CD4-positive, alpha-beta T cell treated with Interferon alpha-2 for 1 hour (primary cell): ENCODE measurements at regions not wholly inside any gene's neighbourhood (a gene's known extent, or its start where the extent isn't known, plus 50 kb on each side); places are given as distances from the start of the nearest gene placed in this dataset.
"Not testable (repeated sequence)": the region's sequence is repeated elsewhere in the genome, so short reads cannot be mapped to it uniquely, and the experiment has no call there.

Experiments used
- DNase-seq, 2 donors: peaks; one replicate each; pipeline ENCODE4 v3.0.0-alpha.2; 2020 to 2022

DNA sequence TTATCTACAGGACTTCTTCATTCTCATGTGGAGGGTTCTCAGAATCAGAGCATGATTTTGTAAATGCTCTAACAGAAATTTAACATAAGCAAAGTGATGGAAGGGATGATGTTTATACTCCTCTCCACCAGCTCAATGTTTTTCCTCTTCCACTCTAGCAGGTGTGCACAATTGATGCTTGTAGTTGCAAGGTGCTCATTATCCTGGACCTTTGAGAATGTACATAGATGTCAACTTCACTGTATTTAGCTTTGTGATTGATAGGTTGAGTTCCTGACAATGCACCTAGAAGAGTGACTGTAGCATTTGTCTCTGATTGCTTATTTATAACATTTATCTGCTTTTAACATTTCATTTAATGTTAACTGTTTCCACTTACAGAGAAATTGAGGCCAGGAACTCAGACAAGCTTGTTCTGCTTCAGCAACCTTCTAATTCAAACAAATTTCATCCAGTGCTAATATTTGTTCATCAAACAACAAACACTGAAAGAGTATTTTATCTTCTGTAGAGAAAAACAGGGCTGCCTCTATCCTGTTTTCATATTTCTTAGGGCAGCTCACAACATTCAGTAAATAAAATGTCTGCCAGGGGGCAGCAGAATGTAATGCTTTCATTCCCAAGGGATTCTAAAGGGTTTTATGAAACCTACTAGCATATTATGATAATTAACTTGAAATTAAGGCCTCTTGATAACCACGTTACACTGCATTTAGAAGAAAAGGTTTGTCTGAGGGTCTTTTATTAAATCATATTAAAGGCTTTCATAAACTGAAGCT, 127.9 kb upstream of the NOL4 start:
- DNase-seq, result no peak

DNA sequence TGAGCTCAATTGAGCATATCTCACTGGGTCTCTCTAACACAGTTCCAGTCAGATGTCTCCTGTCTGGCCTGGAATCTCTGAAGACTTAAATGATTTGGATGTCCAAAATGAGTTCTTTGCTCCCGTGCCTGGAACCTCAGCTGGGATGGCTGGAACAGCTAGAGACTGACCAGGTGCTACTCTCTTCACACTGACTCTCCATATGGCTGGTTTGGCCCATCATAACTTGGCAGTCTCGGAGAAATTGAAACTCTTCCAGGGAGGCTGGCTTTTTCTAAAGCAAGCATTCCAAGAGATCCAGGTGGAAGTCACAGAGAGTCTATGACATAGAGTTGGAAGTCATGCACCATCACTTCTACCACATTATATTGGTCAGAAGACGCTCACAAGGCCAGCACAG, 129.6 kb upstream of the NOL4 start:
- DNase-seq, result no peak

DNA sequence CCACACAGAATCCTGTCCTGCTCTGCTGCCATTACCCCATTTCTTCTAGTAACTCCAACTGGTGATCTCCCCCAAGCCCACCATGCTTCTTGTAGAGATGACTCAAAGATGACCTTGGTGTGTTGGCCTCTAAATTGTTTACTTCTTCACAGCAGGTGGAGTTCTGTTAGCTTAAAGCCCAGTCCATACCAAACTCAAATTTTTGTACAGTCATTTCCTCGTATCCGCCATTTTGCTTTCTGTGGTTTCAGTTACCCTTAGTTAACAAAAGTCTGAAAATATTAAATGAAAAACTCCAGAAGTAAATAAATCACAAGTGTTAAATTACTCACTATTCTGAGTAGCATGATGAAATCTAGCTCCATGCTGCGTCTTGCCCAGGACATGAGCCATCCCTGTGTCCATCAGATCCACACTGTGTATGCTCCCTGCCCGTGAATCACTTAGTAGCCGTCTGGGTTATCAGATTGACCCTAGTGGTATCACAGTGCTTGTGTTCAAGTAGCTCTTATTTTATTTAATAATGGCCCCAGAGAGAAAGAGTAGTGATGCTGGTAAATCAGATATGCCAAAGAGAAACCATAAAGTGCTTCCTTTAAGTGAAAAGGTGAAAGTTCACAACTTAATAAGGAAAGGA, 133.3 kb upstream of the NOL4 start:
- no peak for DNase-seq

DNA sequence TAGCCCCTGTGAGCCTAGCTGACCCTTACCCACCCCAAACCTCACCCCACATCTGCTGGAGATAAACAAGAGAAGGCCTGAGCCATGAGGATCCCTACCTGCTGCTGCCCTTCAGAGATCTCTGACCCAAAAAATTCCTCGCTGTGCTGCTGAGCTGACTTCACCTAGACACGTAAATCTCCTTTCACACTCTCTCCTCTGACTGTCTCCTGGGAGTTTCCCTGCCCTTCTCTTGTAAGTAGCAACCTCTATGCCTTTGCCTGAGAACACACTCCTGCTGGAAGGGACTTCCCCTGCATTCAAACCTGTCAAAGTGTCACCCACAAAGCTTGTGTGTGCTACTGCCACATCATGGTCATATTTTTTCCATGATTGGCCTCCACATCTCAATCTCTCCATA, 134.2 kb upstream of the NOL4 start:
- DNase-seq, result no peak

DNA sequence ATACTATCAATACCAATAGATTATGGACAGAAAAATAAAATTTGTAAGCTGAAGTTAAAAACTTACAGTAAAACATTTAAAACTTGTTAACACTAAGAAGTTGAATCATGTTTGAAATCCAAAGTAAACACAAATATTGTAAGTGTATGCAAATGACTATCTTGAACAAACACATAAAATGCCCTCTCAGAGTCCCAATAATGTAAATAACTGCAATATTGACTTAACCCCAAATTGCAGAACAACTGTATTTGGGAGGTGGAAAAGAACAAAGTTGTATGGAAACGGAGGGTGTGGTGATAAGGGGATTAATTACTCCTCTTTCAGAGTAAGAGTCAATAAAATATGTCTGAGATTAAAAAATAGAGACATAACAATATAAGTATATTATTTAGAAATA, 140.0 kb upstream of the NOL4 start:
- no peak for DNase-seq

DNA sequence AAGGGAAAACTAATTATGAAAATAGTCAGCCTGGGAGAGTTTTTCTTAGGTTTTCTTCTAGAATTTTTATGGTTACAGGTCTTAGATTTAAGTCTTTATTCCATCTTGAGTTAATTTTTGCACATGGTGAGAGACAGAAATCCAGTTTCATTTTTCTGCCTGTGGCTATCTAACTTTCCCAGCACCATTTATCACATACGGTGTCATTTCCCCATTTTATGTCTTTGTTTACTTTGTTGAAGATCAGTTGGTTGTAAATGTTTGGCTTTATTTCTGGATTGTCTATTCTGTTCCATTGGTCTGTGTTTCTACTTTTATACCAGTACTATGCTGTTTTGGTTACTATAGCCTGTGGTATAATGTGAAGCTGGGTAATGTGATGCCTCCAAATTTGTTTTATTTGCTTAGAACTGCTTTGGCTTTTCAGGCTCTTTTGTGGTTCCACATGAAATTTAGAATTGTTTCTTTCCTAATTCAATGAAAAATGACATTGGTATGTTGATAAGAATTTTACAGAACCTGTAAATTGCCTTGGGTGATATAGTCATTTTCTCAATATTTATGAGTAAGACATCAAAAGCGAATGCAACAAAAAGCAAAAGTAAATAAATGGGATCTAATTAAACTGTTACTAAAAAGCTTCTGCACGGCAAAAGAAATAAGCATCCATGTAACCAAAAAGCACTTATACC, 146.1 kb upstream of the NOL4 start:
- DNase-seq, result no peak

DNA sequence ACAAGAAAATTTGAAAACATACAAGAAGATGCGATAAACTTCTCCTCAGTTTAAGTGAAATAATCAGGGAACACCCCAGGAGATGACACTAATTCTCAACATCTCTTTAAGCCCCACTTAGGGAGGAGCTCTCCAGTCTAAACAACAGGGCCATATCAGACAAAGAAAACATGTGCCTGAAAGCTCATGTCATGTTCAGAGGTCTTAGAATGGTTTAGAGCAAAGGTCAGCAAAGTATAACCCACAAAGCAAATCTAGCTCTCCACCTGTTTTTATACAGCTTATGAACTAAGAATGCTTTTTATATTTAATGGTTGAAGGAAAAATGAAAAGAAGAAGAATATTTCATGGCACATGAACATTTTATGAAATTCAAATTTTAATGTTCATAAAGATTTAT, 155.6 kb upstream of the NOL4 start:
- no peak for DNase-seq

DNA sequence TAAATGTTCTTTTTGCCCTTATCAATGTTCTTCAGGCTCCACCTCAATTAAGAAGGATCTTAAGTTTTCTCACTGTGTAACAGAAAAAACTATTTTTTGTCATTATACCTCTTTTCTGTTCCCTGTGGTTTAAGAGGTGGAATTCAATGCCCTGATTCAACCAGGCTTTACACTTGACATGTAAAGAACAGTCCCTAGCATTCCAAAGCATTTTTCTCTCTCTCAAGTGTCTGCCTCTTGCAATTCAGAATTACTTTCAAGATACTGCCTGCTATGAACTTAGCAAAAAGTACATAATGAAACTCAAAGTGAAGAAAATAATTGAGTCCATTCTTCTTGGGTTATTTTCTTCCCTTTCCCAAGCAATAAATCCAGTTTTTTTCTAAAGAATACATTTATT, 160.6 kb upstream of the NOL4 start:
- no peak for DNase-seq

DNA sequence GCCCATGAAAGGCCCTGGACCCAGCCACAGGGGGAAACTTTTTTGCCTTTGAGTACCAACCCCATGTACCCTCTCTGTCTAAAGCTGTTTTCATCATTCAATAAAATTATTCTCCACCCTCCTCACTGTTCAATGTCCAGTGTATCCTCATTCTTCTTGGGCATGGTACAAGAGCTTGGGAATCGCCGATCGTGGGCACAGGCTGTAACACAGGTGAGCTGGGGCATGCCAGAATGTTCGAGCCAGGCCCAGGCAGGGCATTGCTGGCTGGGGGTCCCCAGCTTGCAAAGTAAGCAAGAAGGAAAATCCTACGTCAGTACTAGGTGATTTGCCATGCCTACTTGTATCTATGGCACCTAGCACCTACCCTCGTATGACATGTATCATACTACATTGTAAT, 162.1 kb upstream of the NOL4 start:
- no peak for DNase-seq

DNA sequence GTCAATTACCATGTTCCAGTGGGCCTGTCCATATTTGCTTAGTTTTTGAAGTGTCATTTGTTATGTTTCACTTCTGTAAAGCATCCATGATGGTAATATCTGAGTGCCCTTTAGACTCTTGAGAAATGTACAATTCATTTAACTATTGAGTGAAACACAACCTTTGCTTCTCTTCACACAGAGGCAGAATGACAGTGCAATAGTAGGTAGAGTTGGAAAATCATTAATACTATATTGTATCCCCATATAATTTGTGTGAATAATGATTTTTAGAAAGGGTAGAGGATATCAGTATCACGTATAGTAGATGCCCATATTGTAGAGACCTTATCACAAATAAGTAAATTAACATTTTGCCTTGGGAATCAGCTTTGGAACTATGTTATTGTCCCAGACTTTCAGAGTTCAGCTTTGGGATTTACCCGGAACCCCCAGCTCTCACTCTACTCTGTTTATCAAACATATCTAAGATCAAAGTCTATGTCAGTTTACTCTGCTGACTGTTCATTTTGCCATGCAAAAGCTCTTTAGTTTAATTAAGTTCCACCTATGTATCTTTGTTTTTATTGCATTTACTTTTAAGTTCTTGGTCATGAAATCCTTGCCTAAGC, 172.7 kb upstream of the NOL4 start:
- DNase-seq, result no peak

DNA sequence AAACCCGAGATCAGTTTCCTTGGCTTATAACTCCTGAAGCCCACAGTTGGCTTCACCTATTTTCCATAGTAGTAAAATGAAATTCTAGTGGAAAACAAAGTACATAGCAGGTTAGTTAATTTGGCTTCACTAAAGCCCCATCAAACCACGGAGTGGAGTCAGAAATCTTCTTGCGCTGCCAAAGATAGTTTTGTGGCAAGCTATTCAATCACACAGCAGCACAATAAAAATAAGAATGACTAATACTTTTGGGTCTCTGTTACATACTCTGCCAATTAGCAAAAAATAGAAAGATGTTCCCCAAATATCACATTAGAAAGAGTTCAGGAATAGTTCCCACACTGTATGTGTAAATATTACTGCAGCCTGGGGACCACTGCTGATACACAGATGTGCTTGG, 175.2 kb upstream of the NOL4 start:
- no peak for DNase-seq

DNA sequence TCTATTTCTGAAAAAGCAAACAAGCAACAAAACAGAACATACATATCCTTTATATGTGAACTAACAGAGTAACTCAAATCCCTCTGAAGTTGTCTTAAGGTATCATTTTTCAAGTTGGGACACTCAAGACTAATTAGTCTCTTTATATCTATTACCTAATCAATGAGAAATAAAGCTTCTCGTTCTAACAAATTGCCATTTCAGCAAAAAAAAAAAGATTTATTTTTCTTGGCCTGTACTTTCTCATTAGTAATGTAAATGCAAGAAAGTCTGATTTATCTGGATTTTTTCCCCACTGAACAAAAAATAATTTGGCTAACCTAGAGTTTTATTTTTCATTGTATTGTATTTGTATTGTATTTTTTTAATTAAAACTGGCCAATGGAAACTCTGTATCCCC, 176.1 kb upstream of the NOL4 start:
- DNase-seq, result no peak

DNA sequence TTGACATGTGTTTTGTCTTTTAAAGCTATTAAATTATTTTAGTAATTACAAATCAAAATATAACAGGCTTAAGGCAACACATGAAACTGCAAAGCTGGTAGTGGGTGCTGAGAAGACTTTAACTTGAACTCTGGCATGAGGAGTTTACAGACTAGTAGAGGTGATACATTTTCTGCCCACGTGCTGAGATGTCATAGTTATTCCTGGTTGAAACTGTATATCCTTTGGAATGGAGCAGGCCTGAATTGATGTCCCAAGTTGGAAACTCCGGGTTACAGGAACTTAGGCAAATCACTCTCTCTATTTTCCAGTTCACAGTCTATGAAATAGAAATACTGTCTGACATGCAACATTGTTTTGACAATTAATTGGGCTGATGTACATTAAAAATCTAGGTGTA, 177.1 kb upstream of the NOL4 start:
- no peak for DNase-seq

DNA sequence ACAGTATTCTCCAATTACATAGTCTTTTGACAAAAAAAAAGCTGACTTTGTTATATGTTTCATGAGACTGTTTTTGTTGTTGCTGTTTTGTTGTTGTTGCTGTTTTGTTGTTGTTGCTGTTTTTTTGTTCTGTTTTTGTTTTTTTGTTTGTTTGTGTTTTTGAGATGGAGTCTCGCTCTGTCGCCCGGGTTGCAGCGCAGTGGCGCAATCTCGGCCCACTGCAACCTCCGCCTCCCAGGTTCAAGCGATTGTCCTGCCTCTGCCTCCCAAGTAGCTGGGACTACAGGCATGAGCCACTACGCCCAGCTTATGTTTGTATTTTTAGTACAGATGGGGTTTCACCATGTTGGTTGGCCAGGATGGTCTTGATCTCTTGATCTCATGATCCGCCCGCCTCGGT, 182.8 kb upstream of the NOL4 start:
- DNase-seq, result not testable (repeated sequence)

DNA sequence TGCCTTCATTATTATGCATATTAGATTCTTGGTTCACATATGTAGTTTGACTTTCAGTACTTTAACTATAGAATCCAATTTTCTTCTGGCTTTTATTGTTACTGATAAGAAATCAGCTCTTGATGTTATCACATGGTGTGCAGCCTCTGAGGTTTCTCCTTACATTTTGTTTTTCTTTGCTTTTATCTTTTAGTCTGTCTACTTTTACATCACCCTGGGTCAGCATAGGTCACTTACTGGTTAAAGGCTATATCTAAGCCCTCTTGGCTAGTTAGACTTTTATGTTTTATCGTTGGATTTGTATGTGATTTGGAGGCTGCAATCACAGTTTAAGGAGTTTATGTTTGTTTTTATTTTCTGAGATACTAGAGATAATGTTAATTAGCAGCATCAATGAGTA, 187.2 kb upstream of the NOL4 start:
- DNase-seq, result no peak

DNA sequence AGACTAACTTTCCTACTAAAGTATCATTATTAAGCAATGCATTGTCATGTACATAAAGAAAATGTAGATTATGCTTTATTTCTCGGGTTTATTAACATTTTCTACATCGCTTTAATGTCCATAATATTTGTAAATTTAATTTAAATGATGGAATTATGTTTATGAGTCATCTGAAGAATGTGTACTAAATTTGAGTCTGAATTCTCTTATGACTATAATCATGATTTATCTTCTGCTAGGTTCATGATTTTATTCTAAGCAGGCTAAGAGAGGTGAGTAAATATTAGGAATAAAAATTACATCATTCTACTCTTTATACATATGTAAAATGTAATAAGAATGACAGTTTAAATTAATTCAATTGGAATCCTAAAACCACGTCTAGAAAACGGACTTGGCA, 206.3 kb upstream of the NOL4 start:
- DNase-seq, result no peak

DNA sequence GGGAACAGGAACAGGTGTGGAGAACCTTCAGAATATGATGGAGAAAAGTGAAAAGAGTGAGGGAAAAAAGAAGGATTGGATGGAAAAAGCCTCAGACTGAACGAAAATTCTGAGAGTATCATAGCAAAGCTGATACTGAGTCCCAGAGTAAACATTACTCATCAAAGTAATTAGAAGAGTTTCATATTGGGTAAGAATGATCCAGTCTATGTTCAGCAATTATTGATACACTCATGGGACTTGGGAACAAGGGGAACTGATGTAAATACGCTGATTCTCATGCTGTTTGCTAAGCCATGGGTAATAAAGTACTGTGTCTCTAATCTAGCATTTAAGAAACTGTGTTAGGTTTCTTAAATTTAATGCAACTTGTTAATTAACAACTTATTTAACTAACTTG, 219.9 kb upstream of the NOL4 start:
- DNase-seq, result no peak

DNA sequence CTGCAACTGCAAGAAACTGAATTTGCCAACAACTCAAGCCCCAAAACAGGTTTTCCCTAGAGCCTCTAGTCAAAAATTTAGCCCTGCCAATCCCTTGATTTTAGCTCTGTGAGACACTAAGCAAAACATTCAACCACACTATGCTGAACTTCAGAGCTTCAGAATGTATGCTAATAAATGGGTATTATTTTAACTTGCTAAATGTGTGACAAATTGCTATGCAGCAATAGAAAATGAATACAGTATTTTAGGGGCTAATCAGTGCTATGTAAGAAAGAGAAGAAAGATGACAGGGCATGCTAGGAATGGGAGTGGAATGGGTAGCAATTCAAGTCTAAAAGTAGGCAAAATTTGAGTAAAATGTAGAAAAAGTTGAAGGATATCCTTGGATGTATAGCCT, 223.9 kb upstream of the NOL4 start:
- no peak for DNase-seq

DNA sequence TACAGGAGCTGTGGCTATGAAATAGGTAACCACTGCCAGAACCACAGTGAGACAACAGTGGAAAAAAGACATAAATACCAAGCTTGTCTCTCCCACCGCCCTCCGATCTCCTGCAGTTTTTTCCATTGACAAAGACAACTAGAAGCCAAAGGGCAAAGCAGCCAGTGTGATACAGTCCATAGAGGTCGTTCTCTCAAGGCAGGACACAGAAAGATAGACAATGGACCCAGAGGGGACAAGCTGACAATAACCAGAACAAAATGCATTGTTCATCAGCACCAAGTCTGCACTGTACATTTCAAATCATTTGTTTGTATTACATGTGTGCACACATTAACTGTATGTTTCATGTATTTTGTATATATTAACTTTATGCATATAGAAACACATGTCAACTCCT, 233.0 kb upstream of the NOL4 start:
- no peak for DNase-seq

DNA sequence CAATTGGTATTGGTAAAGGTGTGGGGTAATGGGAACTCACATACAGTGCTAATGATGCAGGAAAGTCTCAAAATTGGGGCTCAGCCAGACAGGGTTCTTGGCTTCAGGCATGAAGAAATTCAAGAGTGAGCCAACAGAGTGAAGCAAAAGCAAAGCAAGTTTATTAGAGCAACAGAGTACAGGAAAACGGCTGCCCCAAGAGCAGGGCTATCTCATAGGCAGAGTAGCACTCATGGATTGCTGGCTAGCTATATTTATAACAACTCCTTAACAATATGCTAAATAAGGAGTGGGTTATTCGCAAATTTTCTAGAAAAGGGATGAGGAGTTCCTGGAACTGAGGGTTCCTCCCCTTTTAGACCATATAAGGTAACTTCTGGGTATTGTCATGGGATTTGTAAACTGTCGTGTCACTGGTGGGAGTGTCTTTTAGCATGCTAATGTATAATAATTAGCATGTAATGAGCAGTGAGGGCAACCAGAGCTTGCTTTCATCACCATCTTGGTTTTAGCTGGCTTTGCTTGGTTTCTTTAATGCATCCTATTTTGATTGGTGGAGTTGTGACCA, 233.8 kb upstream of the NOL4 start:
- DNase-seq, result no peak

DNA sequence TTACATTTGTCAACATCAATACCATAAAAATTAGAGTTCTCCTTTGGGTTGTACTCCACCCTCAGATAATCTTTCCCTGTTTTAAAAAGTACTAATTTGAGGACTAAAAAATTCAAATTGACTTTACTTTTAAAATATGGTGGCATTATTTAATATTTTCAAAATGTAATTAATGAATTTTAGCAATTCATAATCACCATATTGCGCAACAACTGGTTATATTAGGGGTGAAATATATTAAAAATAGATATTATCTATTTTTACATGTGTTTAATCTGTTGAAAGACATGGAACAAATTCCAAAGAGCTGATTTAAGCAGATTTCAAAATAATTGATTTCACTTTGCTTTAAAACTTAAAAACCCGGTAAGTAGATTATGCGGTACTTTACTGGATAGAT, 236.6 kb upstream of the NOL4 start:
- no peak for DNase-seq

DNA sequence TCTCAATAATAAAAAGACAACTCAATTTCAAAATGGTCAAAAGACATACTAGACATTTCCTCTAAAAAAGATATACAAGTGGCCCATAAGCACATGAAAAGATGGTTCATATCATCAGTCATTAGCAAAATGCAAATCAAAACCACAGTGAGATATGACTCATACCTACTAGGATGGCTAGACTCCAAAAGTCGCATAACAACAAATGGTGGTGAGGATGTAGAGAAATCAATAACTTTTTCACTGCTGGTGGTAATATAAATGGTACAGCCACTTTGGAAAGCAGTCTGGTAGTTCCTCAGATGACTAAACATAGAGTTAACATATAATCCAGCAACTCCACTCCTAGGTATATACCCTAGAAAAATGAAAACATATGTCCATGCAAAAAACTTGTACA, 242.3 kb upstream of the NOL4 start:
- DNase-seq, result no peak

DNA sequence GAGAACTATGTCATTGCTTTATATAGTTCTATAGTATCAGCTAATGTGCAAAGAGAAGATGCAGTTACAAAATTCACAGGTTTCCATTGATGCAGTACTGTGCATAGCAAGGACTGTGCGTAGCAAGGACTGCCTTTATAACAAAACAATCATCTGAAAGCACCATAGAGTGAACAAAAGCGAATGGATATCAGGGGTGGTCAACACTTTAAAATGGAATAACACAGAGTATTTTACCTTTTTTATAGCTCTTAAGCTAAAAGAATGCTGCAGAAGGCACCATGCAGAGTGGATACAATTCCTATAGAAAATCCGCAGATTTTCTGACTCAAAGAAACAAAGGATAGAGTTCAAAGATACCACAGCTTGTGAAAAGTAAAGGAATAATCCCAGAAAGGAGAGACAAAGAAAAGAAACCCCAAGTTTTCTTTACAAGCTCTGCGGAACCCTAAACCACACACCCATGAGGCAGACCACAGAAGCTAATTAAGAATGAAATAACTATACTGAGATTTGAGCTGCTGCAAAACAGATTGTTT, 229.9 kb upstream of the DTNA start:
- DNase-seq, result no peak
